ENCODE measurements at regions not wholly inside any gene's neighbourhood (a gene's known extent, or its start where the extent isn't known, plus 50 kb on each side); places are given as distances from the start of the nearest gene placed in this dataset.
A peak's percentile ranks its signal among the peaks of the same experiment; 100 is the strongest.

GRCh38 chrX:87727620-87728019 is 210.0 kb downstream of the KLHL4 start:
- DNase-seq (ENCODE audit: low spot score) = no peak

DNA sequence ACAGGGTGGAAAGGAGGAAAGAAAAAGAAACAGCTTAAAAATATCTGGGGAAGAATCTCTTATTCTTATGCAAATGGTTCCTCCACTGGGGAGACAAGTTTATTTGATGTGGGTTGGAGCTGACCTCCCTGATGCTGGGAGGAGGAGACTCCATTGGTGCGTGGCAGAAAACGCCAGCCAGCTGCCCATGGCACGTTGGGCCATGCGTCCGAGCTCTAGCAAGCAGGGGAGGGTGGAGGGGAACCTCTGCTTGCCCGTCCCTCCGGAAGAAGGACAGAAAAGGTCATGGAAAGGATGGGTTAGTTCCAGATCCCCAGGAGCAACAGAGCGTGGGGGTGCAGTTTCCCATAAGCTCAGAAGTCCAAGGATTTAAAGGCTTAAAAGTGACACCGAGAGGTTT is 210.4 kb downstream of the KLHL4 start:
- no peak for DNase-seq (ENCODE audit: low spot score)

DNA sequence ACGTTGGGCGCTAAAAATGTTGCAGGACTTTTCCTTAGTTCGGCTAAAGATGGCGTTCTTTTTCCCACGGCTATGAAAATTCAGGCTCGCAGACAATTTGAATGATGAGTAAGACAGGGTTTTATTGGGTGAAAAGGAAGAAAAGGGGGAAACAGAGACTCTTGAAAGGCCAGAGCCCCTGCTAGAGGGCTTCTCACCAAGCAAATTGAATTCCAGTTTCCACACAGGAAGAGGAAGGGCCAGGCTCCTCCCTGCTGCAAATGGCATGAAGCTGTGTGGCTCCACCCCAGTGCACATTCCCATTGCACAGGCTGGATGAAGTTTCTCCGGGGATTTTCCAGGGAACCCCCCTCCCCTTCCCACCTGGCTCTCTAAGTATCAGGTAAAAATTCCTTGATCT is 210.9 kb downstream of the KLHL4 start:
- no peak for DNase-seq (ENCODE audit: low spot score)

DNA sequence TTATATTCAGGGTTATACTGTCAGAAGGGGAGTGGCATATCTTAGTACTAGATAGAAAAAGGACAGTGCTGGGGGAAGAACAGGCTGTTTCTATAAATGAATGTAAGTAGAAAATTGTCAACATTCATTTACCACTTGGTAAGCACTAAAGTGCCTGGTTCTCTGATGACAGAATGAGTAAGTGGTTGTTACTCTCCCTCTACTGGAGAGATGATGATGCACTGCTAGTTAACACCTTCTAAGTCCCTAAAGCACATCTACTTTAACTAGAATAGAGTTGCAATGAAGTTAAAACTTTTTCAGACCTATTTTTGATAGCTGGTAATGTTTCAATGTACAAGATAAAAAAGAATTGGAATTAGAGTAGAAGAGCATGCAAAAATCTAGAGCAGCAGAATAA is 214.5 kb downstream of the KLHL4 start:
- no peak for DNase-seq (ENCODE audit: low spot score)

- DNase-seq (ENCODE audit: low spot score) = no peak
Observed at GRCh38 chrX:87736576-87736975, 219.0 kb downstream of the KLHL4 start.

DNA sequence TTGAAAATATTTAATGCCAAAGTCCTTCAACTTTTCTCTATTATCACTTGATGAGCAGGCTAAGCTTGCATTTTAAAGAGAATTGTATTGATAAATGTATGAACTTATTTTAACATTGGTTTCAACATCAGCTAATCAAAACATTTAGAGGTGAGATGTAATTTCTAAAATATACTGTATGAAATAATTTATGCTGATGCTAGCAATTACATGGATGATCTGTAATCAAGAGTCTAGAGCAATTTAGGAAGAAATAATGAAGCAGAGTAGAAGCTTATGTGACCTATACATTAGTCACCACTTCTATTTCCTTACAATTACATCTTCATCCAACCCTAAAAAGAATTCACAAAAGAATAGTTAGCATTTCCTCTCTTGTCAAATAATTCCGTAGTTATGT is 226.8 kb downstream of the KLHL4 start:
- DNase-seq (ENCODE audit: low spot score) = no peak

DNA sequence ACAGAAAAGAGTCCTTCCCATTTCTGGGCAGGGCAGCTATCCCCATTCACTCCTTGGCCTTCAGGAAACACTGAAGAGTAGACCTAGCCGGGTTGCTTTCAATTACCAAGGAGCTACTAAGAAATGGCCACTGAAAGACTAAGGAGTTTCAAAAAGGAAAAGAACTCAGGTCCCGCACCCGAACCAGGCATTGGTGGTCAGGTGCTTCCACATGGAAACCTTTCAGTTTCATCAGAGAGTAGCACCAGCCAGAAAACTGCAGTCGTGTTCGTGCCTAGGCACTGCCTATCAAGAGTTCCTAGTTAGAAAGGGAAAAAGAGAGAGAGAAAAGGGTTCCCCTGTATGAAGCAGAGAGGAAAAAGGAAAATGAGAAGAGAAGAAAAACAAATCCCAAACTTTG is 237.9 kb downstream of the KLHL4 start:
- no peak for DNase-seq (ENCODE audit: low spot score)

DNA sequence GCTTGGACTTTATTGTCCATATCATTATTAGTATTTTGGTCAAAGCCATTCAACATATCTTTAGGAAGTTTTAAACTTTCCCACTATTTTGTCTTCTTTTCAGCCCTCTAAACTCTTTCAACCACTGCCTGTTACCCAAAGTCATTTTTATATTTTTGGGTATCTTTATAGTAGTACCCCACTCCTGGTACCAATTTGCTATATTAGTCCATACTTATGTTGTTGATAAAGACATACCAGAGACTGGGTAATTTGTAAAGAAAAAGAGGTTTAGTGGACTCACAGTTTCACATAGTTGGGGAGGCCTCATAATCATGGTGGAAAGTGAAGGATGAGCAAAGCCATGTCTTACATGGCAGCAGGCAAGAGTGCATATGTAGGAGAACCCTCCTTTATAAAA is 271.4 kb downstream of the KLHL4 start:
- DNase-seq (ENCODE audit: low spot score) = no peak

GRCh38 chrX:87798039-87798438 is 280.4 kb downstream of the KLHL4 start:
- DNase-seq (ENCODE audit: low spot score) = no peak

DNA sequence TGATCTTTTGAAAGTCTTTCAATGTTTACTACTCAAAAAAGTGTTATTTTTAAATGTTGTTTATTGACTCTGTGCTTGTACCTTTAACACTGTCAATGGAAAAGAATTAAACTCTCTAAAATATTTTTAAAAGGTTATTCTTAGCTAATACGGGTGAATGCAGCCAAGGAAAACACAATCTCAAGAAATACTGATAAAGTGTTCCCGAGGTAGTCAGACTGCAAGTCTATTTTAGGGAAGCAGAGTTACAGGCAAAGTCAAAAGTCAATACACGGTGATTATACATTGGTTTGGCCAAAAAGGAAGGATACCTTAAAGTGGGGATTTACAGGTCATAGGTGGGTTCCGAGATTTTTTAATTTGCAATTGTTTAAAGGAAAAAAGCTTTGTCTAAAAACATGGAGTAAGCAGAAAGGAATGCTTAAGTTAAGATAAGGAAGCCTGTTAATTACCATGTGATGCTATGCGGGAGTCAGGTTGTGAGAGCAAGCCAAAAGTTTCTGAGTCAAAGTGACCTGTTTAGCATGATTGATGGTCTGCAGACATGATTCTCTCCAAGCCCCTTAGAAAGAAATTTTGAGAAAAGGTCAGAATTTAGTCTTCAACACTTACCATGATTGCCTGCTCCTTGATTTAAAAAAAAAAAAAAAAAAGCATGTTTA is 288.4 kb downstream of the KLHL4 start:
- no peak for DNase-seq (ENCODE audit: low spot score)

- DNase-seq (ENCODE audit: low spot score) = no peak
Observed at GRCh38 chrX:87808576-87809243, 291.1 kb downstream of the KLHL4 start.

GRCh38 chrX:87813566-87813965 is 296.0 kb downstream of the KLHL4 start:
- DNase-seq (ENCODE audit: low spot score) = no peak

DNA sequence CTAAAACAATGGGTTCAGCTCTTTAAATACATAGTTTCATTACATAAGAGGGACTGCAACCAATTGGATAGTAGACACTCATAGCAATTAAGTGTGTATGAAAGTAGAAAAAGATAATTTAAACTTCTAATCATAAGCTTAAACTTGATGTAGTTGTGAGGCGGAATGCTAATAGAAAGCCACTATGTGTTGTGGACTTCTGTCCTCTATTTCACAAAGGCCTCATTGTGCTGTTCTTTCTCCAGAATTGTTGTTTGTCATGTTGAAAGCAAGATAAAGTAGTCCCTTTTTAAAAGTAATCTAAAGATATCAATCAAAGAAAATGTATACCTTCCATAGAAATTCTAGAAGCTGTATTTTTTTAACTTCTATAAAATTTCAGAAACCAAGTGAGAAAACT is 329.4 kb downstream of the KLHL4 start:
- peak; percentile 27 for DNase-seq (ENCODE audit: low spot score)

DNA sequence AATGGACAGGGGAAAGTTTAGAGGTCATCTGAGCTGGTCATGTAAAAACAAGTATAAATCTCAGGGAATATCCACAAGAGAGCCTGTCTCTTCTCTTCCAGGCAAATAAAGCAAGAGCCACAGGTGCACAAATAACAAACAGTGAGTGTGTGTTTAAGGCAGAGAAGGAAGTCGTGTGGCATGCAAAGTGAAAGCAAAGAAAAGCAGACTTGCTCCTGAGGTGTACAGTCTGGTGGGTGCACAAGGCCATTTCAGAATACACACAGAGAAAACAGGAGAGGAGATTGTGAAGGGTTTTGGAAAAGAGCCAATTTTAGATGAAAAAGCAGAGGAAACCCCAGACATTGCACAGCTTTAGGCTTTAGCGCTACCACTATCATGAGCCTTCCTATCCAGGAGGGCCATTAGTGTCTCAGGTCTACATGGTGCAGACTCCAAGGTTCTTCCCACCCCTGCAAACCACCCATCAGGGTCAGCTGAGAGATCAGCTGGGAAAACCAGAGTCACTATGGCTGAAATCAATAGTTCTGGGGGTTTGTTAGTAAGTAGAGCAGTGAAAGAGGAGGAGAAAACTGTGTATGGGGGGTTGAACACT is 355.8 kb downstream of the KLHL4 start:
- no peak for DNase-seq (ENCODE audit: low spot score)

DNA sequence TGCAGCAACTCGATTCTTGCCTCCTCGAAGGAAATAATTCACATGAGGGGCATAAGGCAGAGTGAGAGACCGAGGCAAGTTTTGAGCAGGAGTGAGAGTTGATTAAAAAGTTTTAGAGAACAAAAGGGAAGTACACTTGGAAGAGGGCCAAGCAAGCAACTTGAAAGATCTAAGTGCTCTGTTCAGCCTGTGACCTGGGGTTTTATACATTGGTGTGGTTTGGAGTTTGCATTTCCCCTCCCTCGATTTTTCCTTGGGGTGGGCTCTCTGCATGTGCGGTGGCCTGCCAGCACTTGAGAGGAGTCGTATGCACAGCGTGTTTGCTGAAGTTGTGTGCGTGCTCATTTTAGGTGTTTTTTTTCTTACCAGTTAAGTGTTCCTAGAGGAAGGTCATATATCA is 356.4 kb downstream of the KLHL4 start:
- no peak for DNase-seq (ENCODE audit: low spot score)

- no peak for DNase-seq (ENCODE audit: low spot score)
Observed at GRCh38 chrX:87878926-87879325, 361.3 kb downstream of the KLHL4 start.

DNA sequence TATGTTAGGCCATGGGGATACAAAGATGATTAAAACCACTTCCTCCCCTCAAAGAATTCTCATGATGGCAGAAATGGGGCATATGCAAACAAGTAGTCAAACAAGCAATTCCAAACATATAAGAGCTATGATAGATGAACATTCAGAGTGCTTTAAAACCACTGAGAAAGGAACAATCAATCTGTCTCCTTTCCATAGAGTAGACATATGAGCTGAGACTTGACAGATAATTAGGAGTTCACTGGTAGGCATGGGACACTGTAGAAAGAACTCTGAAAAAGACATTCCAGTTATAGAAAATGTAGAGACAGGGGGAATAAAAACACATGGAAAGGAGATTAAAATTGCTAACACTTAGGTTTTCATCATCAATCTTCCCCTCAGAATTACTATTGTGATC is 372.8 kb downstream of the KLHL4 start:
- DNase-seq (ENCODE audit: low spot score) = no peak

GRCh38 chrX:87895421-87895820 is 377.8 kb downstream of the KLHL4 start:
- no peak for DNase-seq (ENCODE audit: low spot score)

GRCh38 chrX:87896057-87896456 is 378.5 kb downstream of the KLHL4 start:
- DNase-seq (ENCODE audit: low spot score) = no peak

DNA sequence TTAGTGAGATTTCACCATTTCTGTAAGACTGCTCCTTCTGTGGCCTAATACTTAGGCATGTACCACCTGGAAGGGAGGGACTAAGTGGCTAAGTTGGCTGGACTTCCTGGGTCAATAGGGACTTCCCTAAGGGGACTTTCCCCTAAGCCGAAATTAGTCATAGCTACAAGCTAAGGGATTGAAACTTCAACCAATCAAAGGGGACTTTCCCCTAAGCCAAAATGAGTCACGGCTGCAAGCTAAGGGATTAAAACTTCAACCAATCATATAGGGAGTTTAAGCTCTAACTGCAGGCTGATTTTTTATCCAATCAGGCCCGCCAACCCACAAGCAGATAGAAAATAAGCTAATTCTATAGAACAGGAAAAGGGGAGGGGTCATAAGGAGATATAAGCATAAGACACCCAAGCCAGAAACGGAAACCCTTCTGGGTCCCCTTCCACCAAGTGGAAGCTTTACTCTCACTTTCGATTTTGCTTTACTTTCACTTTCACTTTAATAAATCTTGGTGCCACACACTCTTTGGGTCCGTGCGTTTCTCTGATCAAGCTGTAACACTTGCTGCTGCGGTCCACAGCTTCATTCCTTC is 382.8 kb downstream of the KLHL4 start:
- DNase-seq (ENCODE audit: low spot score) = no peak

DNA sequence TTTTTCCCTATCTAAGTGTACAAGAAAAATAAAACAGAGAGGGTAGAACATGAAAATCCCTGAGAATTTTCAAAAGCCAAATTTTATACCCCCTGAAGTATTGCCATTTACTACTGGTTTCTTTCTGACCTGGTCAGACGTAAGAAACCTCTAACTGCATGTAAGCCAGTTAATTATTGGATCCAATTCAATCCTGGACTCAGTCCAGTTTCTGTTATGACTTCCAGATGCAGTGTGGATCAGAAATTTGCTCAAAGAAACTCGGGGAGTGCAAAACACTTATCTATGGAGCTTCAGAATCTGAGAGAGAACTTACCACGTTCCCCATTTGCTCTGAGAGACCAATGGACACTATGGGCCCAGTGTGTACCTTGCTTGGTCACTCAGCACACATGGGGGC is 383.5 kb downstream of the KLHL4 start:
- DNase-seq (ENCODE audit: low spot score) = no peak

- no peak for DNase-seq (ENCODE audit: low spot score)
Observed at GRCh38 chrX:87914726-87915125, 397.1 kb downstream of the KLHL4 start.

GRCh38 chrX:87924619-87925018 is 407.0 kb downstream of the KLHL4 start:
- no peak for DNase-seq (ENCODE audit: low spot score)

All from globus pallidus (tissue), 1 donor.